Astrocyte of the spinal cord (primary cell): ENCODE measurements at regions not wholly inside any gene's neighbourhood (a gene's known extent, or its start where the extent isn't known, plus 50 kb on each side); places are given as distances from the start of the nearest gene placed in this dataset.
"Not testable (repeated sequence)": the region's sequence is repeated elsewhere in the genome, so short reads cannot be mapped to it uniquely, and the experiment has no call there.

ENCODE experiments used
- DNase-seq: peaks from one replicate; pipeline ENCODE4 v3.0.0; 2011; ENCODE audit warnings: low read depth, low spot score
- H3K4me3 ChIP-seq: 2 replicates; pipeline ENCODE4 v1.5.1; 2011; ENCODE audit warnings: low read depth, mild to moderate bottlenecking, low read length, moderate library complexity
- CTCF ChIP-seq: IDR thresholded peaks from 2 replicates; pipeline ENCODE4 v1.5.1; 2012; ENCODE audit warnings: low read depth, mild to moderate bottlenecking, low read length, inconsistent platforms
- in situ Hi-C: cut with HindIII; loops from 2 replicates; pipeline ENCODE4 v1.10.0; 2017; ENCODE audit warnings: low sequenced_read_pairs

- DNase-seq, result no peak
- TF ChIP-seq CTCF, result no peak
- in situ Hi-C loops, result no loop called here
- no peak overlapping the region for H3K4me3 ChIP-seq
Observed at GRCh38 chr12:131229426-131230339, 276.0 kb downstream of the ADGRD1 start.

DNA sequence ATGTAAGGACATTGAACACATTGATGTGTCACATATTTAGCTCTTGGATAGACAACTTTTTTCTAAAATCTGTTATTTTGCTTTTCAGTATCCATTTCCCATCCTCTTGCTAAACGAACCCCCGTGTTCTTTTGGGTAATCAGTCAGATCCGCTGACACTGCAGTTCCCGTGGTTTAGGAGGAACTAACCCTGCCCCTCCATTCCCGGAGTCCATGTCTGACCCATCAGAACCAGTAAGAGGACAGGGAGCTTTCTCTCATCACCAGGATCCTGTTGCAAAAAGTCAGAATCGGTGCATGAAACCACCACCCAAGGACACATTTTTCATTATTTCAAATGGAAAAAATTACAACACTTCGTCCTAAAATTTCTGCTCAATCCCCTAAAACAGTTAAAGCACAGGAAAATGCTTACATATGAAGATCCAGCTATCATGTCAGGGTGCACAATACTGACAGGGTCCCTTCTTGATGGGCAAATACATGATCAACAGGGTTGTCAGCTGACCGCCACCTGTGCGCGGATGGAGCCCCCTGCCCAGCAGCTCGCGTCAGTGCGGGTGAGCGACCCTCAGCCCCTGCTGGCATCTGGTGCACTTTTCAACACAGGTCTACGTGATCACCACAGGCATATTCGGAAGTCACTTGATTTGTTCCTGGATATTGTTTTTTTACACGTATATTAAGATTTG is 276.8 kb downstream of the ADGRD1 start:
- in situ Hi-C loops, result no loop called here
- no peak for DNase-seq
- no peak overlapping the region for H3K4me3 ChIP-seq
- no peak for TF ChIP-seq CTCF

DNA sequence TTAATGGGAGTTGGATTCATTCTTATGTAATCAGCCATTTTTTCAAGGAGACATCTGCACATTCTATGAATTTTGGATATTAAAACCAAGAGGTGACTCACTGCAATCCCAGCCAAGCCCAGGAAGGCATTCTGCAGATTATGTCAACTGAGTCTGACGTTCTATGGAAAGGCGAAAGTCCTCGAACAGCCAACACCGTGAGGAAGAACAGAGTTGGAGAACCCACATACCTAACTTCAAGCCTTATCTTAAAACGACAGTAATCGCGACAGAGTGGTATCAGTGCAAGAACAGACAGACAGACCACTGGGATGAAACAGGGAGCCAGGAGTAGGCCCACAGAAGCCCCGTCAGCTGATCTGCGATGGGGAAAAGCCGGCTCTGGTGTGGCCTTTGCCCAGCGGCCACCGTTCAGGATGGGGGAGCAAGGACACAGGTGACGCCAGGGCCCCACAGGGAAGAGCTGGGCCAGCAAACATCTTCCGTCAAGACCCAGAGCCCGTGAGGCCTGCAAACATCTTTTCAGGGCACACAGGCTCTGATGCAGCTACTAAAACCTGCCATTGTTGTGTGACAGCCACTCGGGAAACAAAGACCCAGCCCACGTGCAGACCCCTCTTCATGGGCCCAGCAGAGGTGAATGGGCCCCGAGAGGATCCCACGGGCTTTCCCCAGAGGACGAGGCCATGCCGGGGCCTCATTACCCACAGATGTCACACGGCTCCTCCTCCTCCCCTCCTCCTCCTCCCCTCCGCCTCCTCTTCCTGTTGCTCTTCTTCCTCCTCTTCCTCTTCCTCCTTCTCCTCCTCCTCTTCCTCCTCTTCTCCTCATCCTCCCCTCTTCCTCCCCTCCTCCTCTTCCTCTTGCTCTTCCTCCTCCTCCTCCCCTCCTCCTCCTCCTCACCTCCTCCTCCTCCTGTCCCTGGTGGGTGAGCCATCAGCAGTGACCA is 277.6 kb downstream of the ADGRD1 start:
- no peak overlapping the region for H3K4me3 ChIP-seq
- no peak for TF ChIP-seq CTCF
- no peak for DNase-seq
- in situ Hi-C loops, result no loop called here

DNA sequence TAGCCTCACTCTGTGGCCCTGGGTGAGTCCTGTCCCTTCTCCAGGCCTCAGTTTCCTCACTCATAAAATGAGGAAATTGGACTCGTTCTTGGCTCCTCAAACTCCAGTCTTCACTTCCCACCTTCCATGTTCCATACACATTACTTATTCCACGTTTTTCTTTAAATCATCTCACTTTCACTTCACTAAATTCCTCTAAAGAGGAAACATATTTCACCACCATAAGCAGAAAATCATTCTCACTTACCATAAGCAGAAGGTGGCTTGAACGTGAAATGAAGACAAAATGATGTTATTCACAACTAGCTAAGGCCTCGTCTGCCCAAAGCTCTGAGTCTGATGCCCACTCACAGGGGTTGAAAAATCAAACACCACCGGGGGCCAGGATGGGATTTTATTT is 278.3 kb downstream of the ADGRD1 start:
- no peak for TF ChIP-seq CTCF
- H3K4me3 ChIP-seq, result no peak overlapping the region
- in situ Hi-C loops, result no loop called here
- no peak for DNase-seq

- DNase-seq, H3K4me3 ChIP-seq, in situ Hi-C loops: not testable (repeated sequence)
Observed at GRCh38 chr12:131232872-131233271, 279.2 kb downstream of the ADGRD1 start.

GRCh38 chr12:131233850-131234789 is 280.4 kb downstream of the ADGRD1 start:
- in situ Hi-C loops, DNase-seq, H3K4me3 ChIP-seq: not testable (repeated sequence)

GRCh38 chr12:131234841-131235271 is 281.1 kb downstream of the ADGRD1 start:
- H3K4me3 ChIP-seq, in situ Hi-C loops, DNase-seq: not testable (repeated sequence)
